ENCODE measurements at regions not wholly inside any gene's neighbourhood (a gene's known extent, or its start where the extent isn't known, plus 50 kb on each side); places are given as distances from the start of the nearest gene placed in this dataset.

DNA sequence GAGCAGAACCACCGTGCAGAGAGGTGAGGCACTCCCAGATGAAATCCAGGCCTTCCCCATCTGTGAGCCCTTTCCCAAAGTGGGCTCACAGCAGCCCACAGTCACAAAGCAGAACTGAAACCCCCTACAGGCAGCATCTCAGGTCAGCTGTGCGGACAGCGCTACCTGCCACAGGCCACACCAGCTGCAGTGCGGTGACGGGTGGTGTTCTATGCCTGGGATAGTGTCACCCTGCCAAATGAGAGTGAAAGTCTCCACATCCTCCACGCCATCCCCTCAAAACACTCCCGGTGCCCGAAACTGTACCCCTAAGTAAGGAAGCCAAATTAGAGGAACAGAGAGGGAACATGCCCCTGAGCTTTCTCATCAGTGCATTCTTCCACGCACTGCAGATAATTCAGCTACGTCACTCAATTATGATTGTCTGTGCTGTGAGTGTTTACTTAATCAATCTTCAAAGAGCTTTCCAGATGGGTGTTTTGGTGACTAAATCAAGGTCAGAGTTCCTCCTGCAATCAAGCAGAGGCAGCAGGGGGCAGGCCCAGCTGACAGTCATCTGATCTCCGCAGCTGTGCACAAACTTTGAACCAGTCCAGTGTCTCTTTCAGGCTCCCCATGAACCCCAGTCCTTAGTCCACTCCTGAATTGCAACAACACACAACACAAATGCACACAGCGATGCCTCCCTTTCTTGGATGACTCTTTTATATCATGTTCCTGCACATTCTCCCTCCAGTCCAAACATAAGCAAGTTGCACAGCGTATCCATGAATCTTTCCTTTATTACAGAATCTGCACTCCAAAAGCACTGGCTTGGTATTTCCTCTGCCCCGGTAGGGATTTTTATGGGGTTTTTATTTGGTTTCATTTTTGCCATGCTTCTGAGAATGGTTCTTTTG lies 150.0 kb downstream of the TOMM20 start (continued):
- TF ChIP-seq CENPBD1 (CRISPR knock-in tag; IDR thresholded peaks at IDR 0.05; ENCODE audit: borderline replicate concordance, low read depth), result no peak
- TF ChIP-seq ZNF768 (CRISPR knock-in tag; IDR thresholded peaks at IDR 0.05), result peak; percentile 61
- TF ChIP-seq TOE1 (CRISPR knock-in tag; IDR thresholded peaks at IDR 0.05), result no peak
- TF ChIP-seq ZBTB7A (CRISPR knock-in tag; IDR thresholded peaks at IDR 0.05), result no peak
- TF ChIP-seq, protein P1, sequence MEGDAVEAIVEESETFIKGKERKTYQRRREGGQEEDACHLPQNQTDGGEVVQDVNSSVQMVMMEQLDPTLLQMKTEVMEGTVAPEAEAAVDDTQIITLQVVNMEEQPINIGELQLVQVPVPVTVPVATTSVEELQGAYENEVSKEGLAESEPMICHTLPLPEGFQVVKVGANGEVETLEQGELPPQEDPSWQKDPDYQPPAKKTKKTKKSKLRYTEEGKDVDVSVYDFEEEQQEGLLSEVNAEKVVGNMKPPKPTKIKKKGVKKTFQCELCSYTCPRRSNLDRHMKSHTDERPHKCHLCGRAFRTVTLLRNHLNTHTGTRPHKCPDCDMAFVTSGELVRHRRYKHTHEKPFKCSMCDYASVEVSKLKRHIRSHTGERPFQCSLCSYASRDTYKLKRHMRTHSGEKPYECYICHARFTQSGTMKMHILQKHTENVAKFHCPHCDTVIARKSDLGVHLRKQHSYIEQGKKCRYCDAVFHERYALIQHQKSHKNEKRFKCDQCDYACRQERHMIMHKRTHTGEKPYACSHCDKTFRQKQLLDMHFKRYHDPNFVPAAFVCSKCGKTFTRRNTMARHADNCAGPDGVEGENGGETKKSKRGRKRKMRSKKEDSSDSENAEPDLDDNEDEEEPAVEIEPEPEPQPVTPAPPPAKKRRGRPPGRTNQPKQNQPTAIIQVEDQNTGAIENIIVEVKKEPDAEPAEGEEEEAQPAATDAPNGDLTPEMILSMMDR (CRISPR knock-in tag; IDR thresholded peaks at IDR 0.05), result peak; percentile 62
- 0 out of 2 replicates have a peak, but pooled peaks have one; percentile 34 for TF ChIP-seq FOXK2 (IDR thresholded peaks at IDR 0.05)
- TF ChIP-seq, protein P2, sequence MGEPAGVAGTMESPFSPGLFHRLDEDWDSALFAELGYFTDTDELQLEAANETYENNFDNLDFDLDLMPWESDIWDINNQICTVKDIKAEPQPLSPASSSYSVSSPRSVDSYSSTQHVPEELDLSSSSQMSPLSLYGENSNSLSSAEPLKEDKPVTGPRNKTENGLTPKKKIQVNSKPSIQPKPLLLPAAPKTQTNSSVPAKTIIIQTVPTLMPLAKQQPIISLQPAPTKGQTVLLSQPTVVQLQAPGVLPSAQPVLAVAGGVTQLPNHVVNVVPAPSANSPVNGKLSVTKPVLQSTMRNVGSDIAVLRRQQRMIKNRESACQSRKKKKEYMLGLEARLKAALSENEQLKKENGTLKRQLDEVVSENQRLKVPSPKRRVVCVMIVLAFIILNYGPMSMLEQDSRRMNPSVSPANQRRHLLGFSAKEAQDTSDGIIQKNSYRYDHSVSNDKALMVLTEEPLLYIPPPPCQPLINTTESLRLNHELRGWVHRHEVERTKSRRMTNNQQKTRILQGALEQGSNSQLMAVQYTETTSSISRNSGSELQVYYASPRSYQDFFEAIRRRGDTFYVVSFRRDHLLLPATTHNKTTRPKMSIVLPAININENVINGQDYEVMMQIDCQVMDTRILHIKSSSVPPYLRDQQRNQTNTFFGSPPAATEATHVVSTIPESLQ (CRISPR knock-in tag; conservative IDR thresholded peaks at IDR 0.05), result no peak
- no peak for TF ChIP-seq ZNF496 (CRISPR knock-in tag; IDR thresholded peaks at IDR 0.05; ENCODE audit: insufficient replicate concordance)
- TF ChIP-seq ZNF512B (CRISPR knock-in tag; IDR thresholded peaks at IDR 0.05; ENCODE audit: borderline replicate concordance), result no peak
- TF ChIP-seq NFKB2 (CRISPR knock-in tag; IDR thresholded peaks at IDR 0.05; ENCODE audit: borderline replicate concordance), result peak; percentile 49; the same call in 1 of the 2 replicates
- peak; percentile 76; the same call in 1 of the 2 replicates for TF ChIP-seq FOXP1 (IDR thresholded peaks at IDR 0.05)
- peak; percentile 82 for TF ChIP-seq FOXP1 (CRISPR knock-in tag; IDR thresholded peaks at IDR 0.05)
- TF ChIP-seq ZNF547 (CRISPR knock-in tag; IDR thresholded peaks at IDR 0.05), result no peak
- no peak for TF ChIP-seq ZFYVE20 (CRISPR knock-in tag; IDR thresholded peaks at IDR 0.05; ENCODE audit: borderline replicate concordance, low read depth)
- TF ChIP-seq, protein P3, sequence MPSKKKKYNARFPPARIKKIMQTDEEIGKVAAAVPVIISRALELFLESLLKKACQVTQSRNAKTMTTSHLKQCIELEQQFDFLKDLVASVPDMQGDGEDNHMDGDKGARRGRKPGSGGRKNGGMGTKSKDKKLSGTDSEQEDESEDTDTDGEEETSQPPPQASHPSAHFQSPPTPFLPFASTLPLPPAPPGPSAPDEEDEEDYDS (CRISPR knock-in tag; IDR thresholded peaks at IDR 0.05), result peak; percentile 75
- TF ChIP-seq ZSCAN22 (CRISPR knock-in tag; IDR thresholded peaks at IDR 0.05), result peak; percentile 66; the same call in 1 of the 2 replicates
- TF ChIP-seq ONECUT2 (CRISPR knock-in tag; IDR thresholded peaks at IDR 0.05), result peak; percentile 30; the same call in 1 of the 2 replicates
- no peak for TF ChIP-seq HBP1 (CRISPR knock-in tag; IDR thresholded peaks at IDR 0.05; ENCODE audit: low read depth)
